Esophagus squamous epithelium (tissue), 4 donors: ENCODE measurements at regions not wholly inside any gene's neighbourhood (a gene's known extent, or its start where the extent isn't known, plus 50 kb on each side); places are given as distances from the start of the nearest gene placed in this dataset.

ENCODE experiments used
- POLR2A ChIP-seq, 4 donors: fragments of 450-650 bp; IDR thresholded peaks; one replicate each; pipeline ENCODE4 v1.6.1; 2017; ENCODE audit warnings: antibody characterized with exemption in 4 of 4, mild to moderate bottlenecking in 4 of 4, moderate library complexity in 3 of 4
- TF ChIP-seq, protein P1 (sequence below), 6 experiments: fragments of 450-650 bp in 4 of 6; fragments of 200-600 bp in 2 of 6; sonication (generic) in 2 of 6; IDR thresholded peaks; one replicate each; pipeline ENCODE4 v1.5.1; 2016 to 2019; ENCODE audit warnings: antibody characterized with exemption in 6 of 6, mild to moderate bottlenecking in 4 of 6, moderate library complexity in 4 of 6

GRCh38 chr3:154791611-154792010 lies 288.5 kb upstream of the MME start:
- no peak for TF ChIP-seq POLR2A (IDR thresholded peaks at IDR 0.05)
- TF ChIP-seq, protein P1, sequence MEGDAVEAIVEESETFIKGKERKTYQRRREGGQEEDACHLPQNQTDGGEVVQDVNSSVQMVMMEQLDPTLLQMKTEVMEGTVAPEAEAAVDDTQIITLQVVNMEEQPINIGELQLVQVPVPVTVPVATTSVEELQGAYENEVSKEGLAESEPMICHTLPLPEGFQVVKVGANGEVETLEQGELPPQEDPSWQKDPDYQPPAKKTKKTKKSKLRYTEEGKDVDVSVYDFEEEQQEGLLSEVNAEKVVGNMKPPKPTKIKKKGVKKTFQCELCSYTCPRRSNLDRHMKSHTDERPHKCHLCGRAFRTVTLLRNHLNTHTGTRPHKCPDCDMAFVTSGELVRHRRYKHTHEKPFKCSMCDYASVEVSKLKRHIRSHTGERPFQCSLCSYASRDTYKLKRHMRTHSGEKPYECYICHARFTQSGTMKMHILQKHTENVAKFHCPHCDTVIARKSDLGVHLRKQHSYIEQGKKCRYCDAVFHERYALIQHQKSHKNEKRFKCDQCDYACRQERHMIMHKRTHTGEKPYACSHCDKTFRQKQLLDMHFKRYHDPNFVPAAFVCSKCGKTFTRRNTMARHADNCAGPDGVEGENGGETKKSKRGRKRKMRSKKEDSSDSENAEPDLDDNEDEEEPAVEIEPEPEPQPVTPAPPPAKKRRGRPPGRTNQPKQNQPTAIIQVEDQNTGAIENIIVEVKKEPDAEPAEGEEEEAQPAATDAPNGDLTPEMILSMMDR (IDR thresholded peaks at IDR 0.05), result no peak
